RKO (cell line): ENCODE measurements at regions not wholly inside any gene's neighbourhood (a gene's known extent, or its start where the extent isn't known, plus 50 kb on each side); places are given as distances from the start of the nearest gene placed in this dataset.

ENCODE experiments used
- DNase-seq: peaks from one replicate; pipeline ENCODE4 v3.0.0-alpha.2; 2016; ENCODE audit warnings: low spot score

GRCh38 chr11:109862835-109863234 is 230.4 kb upstream of the ZC3H12C start:
- DNase-seq, result no peak

- DNase-seq, result no peak
Observed at GRCh38 chr11:109864151-109864661, 229.0 kb upstream of the ZC3H12C start.

- DNase-seq, result no peak
Observed at GRCh38 chr11:109864834-109865547, 228.2 kb upstream of the ZC3H12C start.

GRCh38 chr11:109865548-109866186 is 227.5 kb upstream of the ZC3H12C start:
- DNase-seq, result no peak

DNA sequence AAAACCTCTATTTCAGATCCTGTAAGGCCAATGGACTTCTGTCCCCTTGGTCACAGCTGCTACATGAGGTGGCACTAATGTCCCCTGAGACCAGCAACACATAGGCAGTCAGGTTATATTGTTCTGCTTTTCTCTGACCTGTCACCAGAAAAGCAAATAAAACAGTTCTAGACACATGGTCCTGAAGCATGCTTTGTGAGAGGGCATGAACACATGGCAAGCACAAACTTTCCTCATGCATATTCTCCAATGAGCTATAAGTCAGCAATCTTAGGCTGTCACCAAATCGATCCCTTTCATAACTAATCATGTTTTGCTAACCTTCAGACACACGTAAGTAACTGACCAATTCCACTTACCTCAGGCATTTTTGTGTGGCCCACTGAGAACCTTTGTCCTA is 225.4 kb upstream of the ZC3H12C start:
- no peak for DNase-seq

GRCh38 chr11:109869536-109869935 is 223.7 kb upstream of the ZC3H12C start:
- no peak for DNase-seq

DNA sequence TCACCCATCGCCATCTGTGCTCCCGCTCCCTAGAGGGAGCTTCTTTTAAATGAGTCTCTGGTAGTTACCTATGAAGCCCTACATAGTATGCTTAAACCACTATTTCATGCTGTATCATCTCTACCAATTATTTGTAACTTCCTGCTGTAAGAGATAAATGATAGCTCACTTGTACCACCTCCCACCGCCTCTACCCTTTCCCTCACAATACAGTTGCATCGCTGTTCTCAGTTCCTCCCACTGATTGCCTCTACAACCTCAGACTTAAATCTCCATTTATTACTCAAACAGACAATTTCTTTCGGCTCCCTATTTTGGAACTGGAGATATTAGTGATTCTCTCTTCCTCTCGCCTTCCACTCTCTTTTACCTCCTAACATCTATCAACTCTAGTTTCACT is 222.9 kb upstream of the ZC3H12C start:
- no peak for DNase-seq

- DNase-seq, result no peak
Observed at GRCh38 chr11:109877043-109877442, 216.1 kb upstream of the ZC3H12C start.

DNA sequence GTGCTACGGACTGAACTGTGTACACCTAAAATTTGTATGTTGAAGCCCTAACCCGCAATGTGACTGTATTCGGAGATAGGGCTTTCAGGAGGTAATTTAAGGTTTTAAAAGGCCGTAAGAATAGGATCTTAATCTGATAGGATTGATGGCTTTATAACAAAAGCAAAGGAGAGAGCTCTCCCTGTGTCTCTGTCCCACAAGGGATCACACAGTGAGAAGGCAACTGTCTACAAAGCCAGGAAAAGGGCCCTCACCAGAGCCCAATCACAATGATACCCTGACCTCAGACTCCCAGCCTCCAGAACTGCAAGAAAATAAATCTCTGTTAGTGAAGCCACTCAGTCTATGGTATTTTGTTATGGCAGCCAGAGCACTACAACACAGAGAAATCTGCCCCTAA is 208.7 kb upstream of the ZC3H12C start:
- DNase-seq, result no peak

GRCh38 chr11:109885006-109885405 is 208.2 kb upstream of the ZC3H12C start:
- no peak for DNase-seq

DNA sequence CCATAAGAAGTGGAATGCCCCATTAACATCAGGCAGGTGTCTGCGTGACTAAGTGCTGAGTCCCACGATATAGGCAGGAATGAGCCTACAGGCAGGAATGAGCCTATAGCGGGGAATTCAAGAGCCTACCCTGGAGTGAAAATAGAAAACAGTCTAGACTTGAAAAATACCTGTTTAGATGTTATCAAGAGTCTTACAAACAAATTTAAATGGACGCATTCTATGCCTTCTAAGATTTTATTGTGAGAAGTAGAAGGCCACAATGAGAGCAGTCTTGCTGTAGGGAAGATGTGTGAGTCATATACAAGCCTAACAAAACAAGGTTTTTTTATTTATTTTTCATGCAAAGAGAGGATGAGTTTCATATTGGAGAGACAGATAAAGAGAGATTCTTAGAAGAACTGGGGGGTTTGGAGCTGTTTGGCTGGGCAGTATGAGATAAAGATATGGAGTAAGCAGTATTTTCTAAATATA is 200.8 kb upstream of the ZC3H12C start:
- DNase-seq, result no peak

GRCh38 chr11:109894242-109894641 is 198.9 kb upstream of the ZC3H12C start:
- no peak for DNase-seq

GRCh38 chr11:109898592-109898991 is 194.6 kb upstream of the ZC3H12C start:
- DNase-seq, result no peak

GRCh38 chr11:109902764-109903433 is 190.3 kb upstream of the ZC3H12C start:
- no peak for DNase-seq

GRCh38 chr11:109911488-109911887 is 181.7 kb upstream of the ZC3H12C start:
- DNase-seq, result no peak

- DNase-seq, result no peak
Observed at GRCh38 chr11:109914038-109914437, 179.2 kb upstream of the ZC3H12C start.

GRCh38 chr11:109914809-109915653 is 178.2 kb upstream of the ZC3H12C start:
- peak; percentile 40 for DNase-seq

GRCh38 chr11:109926941-109927340 is 166.3 kb upstream of the ZC3H12C start:
- no peak for DNase-seq

DNA sequence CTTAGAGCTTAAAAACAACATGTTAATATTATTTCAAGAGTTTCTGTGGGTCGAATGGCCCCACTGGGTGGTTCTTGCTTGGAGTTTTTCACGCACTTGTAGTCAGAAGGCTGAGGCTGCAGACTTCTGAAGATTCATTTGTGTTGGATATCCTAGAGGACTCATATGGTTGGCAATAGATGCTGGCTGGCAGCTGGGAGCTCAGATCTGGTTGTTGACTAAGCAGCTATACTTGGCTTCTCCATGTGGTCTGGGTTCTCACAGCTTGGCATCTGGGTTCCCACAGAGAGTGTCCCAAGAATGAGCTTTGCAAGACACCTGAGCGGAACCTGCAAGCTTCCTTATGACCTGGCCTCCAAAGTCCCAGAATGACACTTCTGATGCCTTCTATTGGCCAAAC is 163.9 kb upstream of the ZC3H12C start:
- DNase-seq, result no peak

DNA sequence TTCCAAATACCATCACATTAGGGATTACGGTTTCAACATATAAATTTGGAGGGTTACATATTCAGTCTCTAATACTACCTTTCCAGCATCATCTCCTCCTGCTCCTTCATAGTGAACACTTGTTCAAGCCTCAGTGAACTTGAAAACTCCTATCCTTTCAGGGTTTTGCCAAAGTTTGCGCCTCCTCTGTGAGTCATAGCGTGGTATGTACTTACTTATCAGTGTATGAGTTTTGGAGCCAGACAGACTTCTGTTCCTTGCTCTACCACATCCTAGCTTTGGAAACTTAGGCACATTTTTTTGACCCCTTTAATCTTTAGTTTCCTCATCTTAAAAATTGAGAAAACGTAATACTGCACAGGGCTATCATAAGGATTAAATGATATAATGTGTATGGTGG is 160.1 kb upstream of the ZC3H12C start:
- DNase-seq, result no peak

- DNase-seq, result no peak
Observed at GRCh38 chr11:109934151-109934550, 159.0 kb upstream of the ZC3H12C start.

DNA sequence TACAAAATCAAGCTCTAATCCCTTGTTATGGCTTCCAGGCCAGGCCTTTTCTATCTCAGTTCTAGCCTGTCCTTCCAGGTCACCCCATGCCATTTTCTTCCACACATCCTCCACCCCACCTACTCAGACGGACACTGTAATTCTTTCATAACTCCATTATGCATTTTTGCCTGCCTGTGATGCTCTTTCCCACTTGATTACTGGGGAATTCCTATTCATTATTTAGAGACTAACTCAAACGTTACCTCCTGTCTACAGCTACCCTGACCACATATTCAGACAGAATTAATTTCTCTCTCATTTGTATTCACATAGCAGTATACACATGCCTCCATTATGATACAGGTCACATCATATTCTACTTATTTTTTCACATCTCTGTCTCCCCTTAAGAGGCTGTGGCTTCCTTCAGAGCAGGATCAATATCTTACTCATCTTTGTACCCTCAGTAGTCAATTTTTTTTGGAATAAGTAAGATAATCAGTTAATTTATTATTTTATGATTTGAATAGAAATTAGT is 156.5 kb upstream of the ZC3H12C start:
- DNase-seq, result no peak
